ENCODE measurements at regions not wholly inside any gene's neighbourhood (a gene's known extent, or its start where the extent isn't known, plus 50 kb on each side); places are given as distances from the start of the nearest gene placed in this dataset.

- no peak for DNase-seq
Observed at GRCh38 chr1:219771080-219771479, 157.3 kb downstream of the SLC30A10 start.

GRCh38 chr1:219763321-219763720, 150.4 kb upstream of the ZC3H11B start:
- no peak for DNase-seq

GRCh38 chr1:219761208-219761860, 148.4 kb upstream of the ZC3H11B start:
- DNase-seq: no peak

GRCh38 chr1:219759095-219759494, 146.2 kb upstream of the ZC3H11B start:
- DNase-seq: no peak

DNA sequence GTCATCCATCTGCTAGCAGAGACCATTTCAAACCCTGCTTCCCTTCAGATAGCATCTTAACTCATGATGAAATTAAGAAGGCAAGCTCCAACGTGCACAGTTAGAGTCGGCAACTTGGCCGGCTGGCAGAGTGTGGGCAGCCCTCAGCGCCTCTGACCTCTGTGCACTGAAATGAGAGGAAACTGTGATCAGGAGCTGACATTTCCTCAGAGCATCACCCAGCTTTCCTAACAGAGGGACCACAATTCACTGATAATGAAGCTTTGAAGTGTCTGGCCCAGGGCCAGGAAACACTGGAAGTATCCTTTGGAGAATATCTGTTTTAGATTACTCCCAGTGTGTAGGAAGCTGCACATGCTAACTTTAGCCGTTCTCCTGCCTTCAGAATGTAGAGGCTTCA, 145.0 kb upstream of the ZC3H11B start:
- no peak for DNase-seq

DNA sequence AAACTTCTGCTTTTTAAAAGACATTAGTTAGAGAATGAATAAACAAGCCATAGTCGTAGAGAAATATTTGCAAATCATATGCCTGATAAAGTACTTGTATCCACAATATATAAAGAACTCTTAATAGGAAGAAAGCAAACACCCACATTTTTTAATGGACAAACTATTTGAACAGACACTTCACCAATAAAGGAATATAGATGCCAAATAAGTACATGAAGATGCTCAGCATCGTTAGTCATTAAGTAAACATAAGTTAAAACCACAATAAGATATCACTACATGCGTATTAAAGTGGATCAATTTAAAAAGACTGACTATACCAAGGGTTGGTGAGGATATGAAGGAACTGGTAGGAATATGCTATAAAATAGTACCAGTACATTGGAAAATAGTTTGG, 142.3 kb upstream of the ZC3H11B start:
- no peak for DNase-seq

- DNase-seq: no peak
Observed at GRCh38 chr1:219754767-219755166, 141.9 kb upstream of the ZC3H11B start.

DNA sequence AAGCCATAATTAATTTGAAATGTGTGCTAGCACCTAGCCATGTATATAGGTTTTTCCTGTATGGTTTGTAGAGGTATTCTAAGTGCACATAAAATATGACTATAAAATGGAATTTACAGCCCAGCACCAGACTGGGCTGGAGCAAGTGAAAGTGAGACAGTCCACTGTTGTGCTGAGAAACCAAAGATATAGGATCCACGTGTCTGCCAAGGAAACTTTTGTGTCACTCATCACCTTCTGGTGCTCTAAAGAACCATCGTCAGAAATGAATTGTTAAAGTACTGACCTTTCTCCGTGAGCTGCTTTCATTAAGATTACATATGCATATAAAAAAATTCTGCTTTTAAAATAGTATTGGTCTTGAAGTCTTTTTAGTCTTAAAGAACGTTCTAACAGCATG, 141.0 kb upstream of the ZC3H11B start:
- DNase-seq: no peak

GRCh38 chr1:219752645-219753044, 139.7 kb upstream of the ZC3H11B start:
- DNase-seq: no peak

DNA sequence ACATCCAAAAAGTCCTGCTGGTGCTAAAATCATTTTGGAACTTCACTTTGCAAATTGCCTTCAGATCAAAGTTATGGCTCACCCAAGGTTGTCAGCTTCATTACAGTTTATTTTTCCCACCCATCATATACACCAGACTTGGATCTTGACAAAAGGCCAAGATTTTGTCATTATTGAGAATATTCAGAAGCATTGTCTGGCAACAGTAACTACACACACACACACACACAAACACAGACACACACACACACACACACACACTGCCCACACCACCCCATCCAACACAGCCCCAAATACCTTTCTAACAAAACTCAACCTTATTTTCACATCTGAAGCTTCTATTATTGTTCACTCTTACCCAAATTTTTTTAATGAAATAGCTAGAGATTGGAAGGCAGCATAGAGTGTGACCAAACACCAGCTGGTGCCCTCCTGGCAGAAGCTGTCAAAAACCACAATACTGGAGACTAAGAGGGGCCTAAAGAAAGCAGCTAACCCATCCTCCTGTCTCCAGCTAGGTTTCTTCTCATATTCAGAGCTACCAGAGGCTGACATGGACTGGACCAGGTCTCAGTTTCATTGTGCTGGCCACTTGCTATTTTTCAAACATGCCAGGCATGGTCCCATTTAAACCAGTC, 139.1 kb upstream of the ZC3H11B start:
- no peak for DNase-seq

DNA sequence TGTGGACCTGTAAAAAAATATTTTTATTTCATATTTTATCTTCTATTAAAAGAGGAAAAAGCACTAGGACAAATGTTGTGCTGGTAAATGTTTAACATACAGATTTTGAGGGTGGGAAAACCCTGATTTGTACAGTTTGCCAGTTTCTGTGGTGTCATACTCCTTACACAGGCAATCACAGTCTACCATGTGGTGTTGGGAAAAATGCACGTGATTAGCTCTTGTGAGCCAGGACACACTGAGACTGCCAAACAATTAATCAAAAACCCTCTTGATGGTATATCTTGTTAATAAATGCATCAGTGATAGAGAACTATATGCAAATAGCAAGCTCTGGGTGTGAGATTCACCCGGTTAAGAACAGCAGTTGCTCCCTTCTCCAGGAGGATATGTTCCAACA, 136.5 kb upstream of the ZC3H11B start:
- no peak for DNase-seq

GRCh38 chr1:219746141-219746540, 133.2 kb upstream of the ZC3H11B start:
- no peak for DNase-seq

DNA sequence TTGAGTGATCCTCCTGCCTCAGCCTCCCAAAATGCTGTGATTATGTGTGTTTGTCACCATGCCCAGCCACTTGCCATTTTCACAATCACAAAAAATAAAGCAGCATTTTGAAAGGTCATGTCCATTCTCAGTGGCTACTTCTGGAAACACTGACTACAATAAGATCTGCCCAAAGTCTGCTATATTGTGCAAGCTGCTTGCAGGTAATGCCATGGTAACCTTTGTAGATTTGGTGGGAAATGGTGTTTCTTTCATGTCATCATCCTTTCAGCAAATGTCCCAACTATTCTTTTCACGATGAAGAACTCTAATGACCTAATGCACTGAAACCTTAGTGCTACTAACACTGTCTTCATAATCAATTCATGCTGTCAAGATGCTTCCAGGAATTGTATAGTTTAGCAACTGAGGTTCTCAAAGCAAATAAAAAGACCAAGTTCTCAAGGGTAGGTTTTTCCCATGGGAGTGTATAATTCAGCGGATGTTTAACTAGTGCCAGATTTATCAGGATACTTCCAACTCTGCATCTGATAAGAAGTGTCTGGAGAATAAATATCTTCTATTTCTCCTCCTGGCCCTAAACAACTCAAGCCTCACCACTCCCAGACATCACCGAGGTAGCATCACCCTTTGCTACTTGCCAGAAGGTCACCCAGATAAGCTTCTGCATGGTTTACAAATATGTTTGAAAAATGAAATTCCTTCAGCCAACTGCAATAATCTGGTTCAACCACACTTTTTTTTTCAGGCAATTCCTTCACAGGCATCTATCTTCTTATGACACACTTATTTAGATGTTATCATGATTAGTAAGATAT, 132.0 kb upstream of the ZC3H11B start:
- DNase-seq: no peak

DNA sequence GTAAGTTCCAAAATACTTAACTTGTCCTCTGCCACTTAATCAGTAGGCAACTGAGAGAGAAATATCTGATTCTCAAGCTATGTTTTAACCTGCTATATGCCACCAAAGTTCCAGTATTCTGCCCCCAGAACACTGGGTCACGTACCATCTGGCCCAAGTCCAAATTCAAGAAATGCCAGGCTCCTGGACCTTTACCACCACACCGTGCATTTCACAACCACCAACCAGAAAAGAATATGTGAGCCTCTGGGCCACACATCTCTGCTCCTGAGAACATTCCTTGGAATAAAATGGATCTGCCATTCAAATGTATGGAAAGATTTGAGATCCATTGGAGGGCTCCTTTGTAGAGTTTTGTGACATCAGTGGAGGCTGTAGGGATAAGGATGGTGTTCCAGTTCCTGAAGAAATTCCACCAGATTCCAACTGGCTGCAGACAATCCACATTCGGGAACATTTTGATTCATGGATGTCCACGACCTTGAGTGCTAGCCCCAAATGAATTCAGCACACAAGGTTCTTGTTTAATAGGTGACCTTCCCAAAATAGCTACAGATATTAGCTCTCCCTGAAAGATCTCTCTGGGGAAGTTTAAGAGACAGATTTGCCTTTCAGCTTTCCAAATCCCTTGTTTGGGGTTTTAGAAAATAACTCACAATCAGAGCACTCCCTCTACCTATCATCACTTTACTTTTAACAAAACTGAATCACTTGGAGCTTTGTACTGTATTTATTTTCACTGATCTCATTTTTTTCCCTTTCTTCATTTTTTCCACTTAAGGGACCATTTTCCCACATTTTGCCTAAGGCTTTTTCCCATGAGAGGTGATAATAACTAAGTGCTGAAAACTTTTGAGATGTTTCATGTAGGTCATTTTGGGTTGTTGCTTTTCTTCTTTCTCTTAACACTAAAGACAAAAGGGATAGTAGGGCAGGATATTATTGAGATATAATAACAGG, 128.4 kb upstream of the ZC3H11B start:
- no peak for DNase-seq

DNA sequence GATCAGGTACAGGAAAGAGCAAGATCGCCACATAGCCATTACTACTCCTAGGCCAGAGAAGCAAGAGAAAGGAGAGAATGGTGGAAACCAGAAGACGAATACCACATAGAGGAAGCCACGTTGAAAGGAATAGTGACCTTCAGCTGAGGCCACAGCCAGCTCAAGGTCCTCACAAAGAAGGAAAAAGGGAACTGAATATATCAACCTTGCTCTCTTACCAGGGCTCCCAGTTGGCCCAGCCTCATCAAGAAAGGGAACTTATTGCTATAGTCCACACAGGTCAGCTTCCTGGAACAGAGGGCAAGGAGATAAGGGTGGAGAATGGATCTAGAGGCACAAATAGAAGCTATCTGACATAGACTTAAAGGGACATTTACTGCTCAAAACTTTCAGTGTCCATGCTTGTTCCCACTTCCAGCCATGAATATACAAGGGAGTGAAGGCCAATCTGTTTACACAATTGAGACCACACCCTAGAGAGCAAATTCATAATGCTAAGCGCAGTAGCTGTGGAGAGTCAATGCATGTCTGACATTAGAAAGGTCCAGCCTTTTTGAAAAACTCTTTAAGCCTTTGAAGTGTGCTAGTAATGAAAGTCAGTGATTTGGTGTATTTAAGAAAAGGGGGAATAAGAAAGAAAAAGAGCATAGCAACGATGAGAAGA, 120.7 kb upstream of the ZC3H11B start:
- no peak for DNase-seq

DNA sequence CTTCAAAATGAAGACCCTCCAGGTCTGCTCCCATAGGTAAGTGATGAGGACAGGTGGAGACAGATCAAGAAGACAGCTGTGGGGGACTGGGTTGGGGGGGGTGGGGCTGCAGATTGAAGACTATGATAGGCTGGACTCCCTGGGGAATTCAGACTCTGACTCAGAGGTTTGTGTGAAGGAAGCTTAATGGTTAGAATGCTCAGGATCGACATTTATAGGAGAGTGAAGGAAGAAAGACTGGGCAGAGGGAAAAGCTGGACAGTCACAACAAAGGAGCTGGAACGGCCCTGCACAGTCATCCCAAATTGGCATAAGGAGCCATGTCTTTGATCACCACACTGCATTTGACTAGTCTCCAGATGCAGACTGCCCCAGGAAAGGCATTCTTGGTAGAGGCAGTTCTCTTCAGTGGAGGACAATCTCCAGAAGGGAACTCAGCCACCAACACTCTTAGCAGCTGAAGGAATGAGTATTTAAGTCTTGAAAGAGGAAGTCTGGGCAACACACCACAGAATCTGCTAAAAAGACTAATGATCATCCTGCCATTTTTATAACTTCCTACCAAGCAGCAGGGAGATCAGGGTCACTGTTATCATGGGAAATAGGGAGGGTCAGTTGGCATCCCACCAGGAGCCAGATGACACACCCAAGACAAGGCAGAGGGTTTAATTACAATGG, 120.0 kb upstream of the ZC3H11B start:
- DNase-seq: no peak

- no peak for DNase-seq
Observed at GRCh38 chr1:219731771-219732170, 118.9 kb upstream of the ZC3H11B start.

GRCh38 chr1:219726480-219727272, 113.8 kb upstream of the ZC3H11B start:
- DNase-seq: no peak

DNA sequence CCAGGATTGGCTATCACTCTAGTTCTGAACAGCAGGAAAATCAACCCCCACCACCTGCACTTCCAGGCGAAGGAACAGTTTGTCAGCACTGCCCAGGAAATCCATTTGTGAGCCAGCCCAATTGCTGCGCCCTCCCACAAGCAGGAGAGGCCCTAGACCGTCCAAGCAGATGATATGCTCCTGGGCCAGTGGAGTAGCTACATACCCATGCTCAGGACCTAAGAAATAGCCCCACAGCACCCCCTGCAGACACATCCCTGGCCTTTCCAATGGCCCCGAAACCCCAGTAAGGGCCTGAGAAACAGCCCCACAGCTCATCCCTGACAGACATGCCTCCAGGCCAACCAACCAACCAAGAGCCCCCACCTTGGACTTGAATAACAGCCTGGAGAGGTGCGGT, 111.5 kb upstream of the ZC3H11B start:
- DNase-seq: no peak

- no peak for DNase-seq
Observed at GRCh38 chr1:219717536-219717935, 104.6 kb upstream of the ZC3H11B start.

DNA sequence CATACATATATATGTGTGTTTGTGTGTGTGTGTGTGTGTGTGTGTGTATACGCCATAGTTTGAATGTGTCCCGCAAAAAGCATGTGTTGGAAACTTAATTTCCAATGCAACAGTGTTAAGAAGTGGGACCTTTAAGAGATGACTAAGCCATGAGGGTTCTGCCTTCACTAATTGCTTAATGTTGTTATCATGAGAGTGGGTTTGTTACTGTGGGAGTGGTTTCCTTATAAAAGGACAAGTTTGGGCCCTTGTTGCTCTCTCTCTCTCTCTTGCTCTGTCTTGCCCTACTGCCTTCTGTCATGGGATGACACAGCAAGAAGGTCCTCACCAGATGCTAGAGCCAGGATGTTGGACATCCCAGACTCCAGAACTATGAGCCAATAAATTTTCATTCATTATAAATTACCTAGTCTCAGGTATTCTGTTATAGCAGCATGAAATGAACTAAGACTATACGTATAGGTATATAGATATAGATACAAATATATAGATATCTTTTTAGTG, 103.8 kb upstream of the ZC3H11B start:
- no peak for DNase-seq

Measured in DMS 273 treated with DMSO at 0.1 percent for 48 hours (cell line).